ENCODE measurements at regions not wholly inside any gene's neighbourhood (a gene's known extent, or its start where the extent isn't known, plus 50 kb on each side); places are given as distances from the start of the nearest gene placed in this dataset.

- TF ChIP-seq CTCF (IDR thresholded peaks at IDR 0.05): no peak
- no peak for TF ChIP-seq POLR2A (IDR thresholded peaks at IDR 0.05)
- TF ChIP-seq EP300 (IDR thresholded peaks at IDR 0.05; ENCODE audit: low read depth): no peak
- no peak for TF ChIP-seq POLR2AphosphoS5 (IDR thresholded peaks at IDR 0.05)
Measured at GRCh38 chr7:42805601-42806000, 106.3 kb downstream of the C7orf25 start.

All from transverse colon (tissue), 4 donors.